ENCODE measurements at regions not wholly inside any gene's neighbourhood (a gene's known extent, or its start where the extent isn't known, plus 50 kb on each side); places are given as distances from the start of the nearest gene placed in this dataset.

DNA sequence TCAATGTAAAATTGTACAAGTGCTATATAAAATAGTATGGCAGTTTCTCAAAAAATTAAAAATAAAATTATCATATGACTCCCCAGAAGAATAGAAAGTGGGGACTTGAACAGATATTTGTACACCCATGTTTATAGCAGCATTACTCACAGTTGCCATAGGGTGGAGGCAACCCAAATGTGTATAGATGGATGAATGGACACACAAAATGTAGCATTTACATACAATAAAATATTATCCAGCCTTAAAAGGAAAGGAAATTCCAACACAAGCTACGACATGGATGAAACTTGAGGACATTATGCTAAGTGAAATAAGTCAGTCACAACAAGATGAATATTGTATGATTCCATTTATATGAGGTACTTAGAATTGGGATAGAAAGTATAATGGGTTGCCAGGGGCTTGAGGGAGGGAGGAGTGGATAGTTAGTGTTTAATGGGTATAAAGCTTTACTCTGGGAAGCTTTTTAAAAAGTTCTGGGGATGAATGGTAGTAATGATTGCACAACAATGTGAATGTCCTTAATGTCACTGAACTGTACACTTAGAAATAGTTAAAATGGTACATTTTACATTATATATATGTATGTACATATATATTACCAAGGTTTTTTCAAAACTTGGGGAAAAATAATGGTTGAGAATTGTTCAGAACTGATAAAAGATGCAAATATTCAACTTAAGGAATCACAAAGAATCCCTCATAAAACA is 53.0 kb upstream of the ADORA3 start:
- no peak for DNase-seq (ENCODE audit: low read depth)
- TF ChIP-seq, protein P1, sequence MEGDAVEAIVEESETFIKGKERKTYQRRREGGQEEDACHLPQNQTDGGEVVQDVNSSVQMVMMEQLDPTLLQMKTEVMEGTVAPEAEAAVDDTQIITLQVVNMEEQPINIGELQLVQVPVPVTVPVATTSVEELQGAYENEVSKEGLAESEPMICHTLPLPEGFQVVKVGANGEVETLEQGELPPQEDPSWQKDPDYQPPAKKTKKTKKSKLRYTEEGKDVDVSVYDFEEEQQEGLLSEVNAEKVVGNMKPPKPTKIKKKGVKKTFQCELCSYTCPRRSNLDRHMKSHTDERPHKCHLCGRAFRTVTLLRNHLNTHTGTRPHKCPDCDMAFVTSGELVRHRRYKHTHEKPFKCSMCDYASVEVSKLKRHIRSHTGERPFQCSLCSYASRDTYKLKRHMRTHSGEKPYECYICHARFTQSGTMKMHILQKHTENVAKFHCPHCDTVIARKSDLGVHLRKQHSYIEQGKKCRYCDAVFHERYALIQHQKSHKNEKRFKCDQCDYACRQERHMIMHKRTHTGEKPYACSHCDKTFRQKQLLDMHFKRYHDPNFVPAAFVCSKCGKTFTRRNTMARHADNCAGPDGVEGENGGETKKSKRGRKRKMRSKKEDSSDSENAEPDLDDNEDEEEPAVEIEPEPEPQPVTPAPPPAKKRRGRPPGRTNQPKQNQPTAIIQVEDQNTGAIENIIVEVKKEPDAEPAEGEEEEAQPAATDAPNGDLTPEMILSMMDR (IDR thresholded peaks at IDR 0.05; ENCODE audit: insufficient read depth, low read length), result no peak

DNA sequence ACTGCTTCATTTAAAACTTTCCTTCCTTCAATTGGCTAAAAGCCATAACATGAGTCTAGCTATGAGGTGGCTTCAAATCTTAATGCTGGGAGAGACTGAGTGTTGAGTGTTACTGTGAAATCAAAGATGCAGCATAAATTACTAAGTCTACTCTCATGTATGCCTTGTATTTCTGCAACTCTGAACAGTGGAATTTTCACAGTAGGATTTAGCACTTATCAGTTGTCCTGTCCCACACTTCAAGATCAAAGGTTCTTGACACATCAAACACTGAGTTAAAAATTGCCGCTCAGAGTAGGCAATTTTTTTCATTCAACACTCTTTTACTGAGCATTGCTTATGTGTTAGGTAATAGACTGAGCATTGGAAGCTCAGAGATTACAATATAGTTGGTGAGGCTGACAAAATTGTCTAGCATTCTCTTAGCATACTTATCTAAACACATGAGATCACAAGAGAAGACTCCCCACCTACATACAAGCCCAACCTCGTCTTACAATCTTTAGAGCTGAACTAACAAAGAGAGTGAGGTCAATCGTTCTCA is 56.4 kb upstream of the ADORA3 start:
- TF ChIP-seq, protein P1 (IDR thresholded peaks at IDR 0.05; ENCODE audit: insufficient read depth, low read length), result no peak
- no peak overlapping the region for H3K4me3 ChIP-seq (ENCODE audit: low read depth, low read length)
- peak; percentile 51 for DNase-seq (ENCODE audit: low read depth)

More for the DNA sequence above, 53.0 kb upstream of the ADORA3 start:
- H3K4me3 ChIP-seq (ENCODE audit: low read depth, low read length), result no peak overlapping the region

DNA sequence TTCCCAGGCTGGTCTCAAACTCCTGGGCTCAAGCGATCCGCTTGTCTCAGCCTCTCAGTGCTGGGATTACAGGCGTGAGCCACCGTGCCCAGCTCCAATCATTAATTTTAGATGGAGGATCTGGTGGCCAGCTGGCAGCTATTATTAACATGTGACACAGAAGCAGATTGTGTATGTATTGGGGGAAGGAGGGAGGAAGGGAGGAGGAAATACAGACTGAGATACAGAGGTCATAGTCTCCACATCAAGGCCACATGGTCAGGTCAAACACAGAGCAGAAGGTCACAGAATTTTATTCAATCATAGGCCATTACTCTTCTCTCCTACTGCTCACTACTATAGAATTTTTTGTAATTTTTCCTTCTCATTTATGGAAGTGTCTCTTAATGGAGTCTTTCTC is 57.9 kb upstream of the ADORA3 start:
- no peak overlapping the region for H3K4me3 ChIP-seq (ENCODE audit: low read depth, low read length)
- TF ChIP-seq, protein P1 (IDR thresholded peaks at IDR 0.05; ENCODE audit: insufficient read depth, low read length), result no peak
- no peak for DNase-seq (ENCODE audit: low read depth)

DNA sequence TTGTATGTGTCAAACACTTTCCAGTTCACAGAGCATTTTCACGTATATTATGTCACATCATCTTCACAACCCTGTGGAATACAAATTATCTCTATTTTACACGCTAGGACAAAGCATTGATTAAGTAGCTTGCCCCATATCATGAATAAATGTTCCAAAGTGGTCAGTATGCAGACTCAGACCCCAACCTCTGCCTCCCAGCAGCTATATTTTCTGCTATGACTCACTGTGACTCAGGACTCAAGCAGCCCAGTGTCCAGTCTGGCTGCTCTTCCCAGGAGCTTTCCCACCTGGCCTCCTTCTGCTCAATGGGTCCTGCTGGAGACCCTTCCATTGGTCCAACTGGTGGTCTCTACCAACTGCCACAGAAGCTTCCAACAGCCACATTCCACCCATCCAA is 56.0 kb upstream of the RAP1A start:
- peak; percentile 65 for DNase-seq (ENCODE audit: low read depth)
- TF ChIP-seq, protein P1 (IDR thresholded peaks at IDR 0.05; ENCODE audit: insufficient read depth, low read length), result no peak
- no peak overlapping the region for H3K4me3 ChIP-seq (ENCODE audit: low read depth, low read length)

DNA sequence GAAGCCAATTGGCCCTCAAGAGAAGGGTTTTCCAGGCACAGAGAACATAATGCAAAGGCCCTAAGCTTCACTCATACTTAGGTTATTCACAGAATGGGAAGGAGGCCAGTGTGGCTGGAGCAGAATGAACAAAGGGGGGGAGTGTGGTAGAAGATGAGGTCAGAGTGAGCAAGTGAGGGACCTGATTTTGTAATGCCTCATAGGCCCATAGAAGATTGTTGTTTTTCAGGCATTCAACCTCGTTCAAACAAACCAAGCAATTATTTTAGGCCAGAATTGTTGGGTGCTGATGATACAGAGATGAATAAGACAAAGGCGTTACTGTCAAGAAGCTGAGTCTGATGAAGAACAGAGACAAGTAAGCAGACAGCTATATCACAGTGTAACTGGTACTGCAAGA is 54.5 kb upstream of the RAP1A start:
- no peak overlapping the region for H3K4me3 ChIP-seq (ENCODE audit: low read depth, low read length)
- TF ChIP-seq, protein P1 (IDR thresholded peaks at IDR 0.05; ENCODE audit: insufficient read depth, low read length), result no peak
- peak; percentile 91 for DNase-seq (ENCODE audit: low read depth)

DNA sequence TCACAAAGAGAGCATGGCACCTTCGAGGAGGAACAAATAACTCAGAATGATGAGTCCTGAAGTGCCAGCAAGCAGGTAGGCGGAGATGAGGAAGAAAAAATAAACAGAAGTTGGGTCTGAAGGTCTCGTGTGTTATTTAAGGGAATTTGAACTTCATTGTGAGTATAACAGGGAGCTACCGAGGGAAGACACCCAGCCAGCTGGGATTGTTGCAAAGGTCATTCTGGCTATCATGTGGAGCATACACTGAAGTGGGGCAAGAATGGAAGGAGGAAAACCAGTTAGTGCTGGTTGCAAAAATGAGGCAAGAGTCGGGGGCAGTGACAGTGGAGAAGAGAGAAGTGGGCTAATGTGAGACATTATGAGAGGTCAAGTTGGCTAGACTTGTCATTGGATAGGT is 53.6 kb upstream of the RAP1A start:
- DNase-seq (ENCODE audit: low read depth), result no peak
- H3K4me3 ChIP-seq (ENCODE audit: low read depth, low read length), result no peak overlapping the region
- TF ChIP-seq, protein P1 (IDR thresholded peaks at IDR 0.05; ENCODE audit: insufficient read depth, low read length), result no peak
